H9 (cell line): ENCODE measurements at regions not wholly inside any gene's neighbourhood (a gene's known extent, or its start where the extent isn't known, plus 50 kb on each side); places are given as distances from the start of the nearest gene placed in this dataset.
"Not testable (repeated sequence)": the region's sequence is repeated elsewhere in the genome, so short reads cannot be mapped to it uniquely, and the experiment has no call there.

ENCODE experiments used
- DNase-seq: peaks from one replicate; pipeline ENCODE4 v3.0.0-alpha.2; 2017
- H2AFZ ChIP-seq: one replicate; pipeline ENCODE4 v1.6.1; 2013; ENCODE audit warnings: mild to moderate bottlenecking, low read length, control low read depth, moderate library complexity
- H2AK5ac ChIP-seq: 2 replicates; pipeline ENCODE4 v1.6.1; 2013; ENCODE audit warnings: low read length, control low read depth, mixed read lengths; ENCODE audit not compliant: insufficient read length
- H2BK120ac ChIP-seq: one replicate; pipeline ENCODE4 v1.6.1; 2013; ENCODE audit warnings: low read depth, mild to moderate bottlenecking, low read length, control low read depth, inconsistent platforms; ENCODE audit not compliant: poor library complexity, severe bottlenecking
- H2BK12ac ChIP-seq: 2 replicates; pipeline ENCODE4 v1.6.1; 2013; ENCODE audit warnings: low read length, control low read depth, mixed read lengths, low read depth; ENCODE audit not compliant: insufficient read length
- H2BK15ac ChIP-seq: 2 replicates; pipeline ENCODE4 v1.6.1; 2013; ENCODE audit warnings: low read depth, low read length, control low read depth
- H2BK20ac ChIP-seq: one replicate; pipeline ENCODE4 v1.6.1; 2013; ENCODE audit warnings: low read depth, mild to moderate bottlenecking, low read length, control low read depth, inconsistent platforms; ENCODE audit not compliant: poor library complexity, severe bottlenecking
- H2BK5ac ChIP-seq: 2 replicates; pipeline ENCODE4 v1.6.1; 2013; ENCODE audit warnings: low read length, control low read depth, mixed read lengths; ENCODE audit not compliant: insufficient read length
- H3K14ac ChIP-seq: 2 replicates; pipeline ENCODE4 v1.6.1; 2013; ENCODE audit warnings: low read length, control low read depth; ENCODE audit not compliant: insufficient read depth
- H3K18ac ChIP-seq: 2 replicates; pipeline ENCODE4 v1.6.1; 2013; ENCODE audit warnings: low read depth, mild to moderate bottlenecking, mixed read lengths, low read length, control low read depth; ENCODE audit not compliant: insufficient read length
- H3K23ac ChIP-seq: 2 replicates; pipeline ENCODE4 v1.6.1; 2013; ENCODE audit warnings: low read length, control low read depth, mixed read lengths, low read depth; ENCODE audit not compliant: insufficient read length
- H3K23me2 ChIP-seq: 2 replicates; pipeline ENCODE4 v1.6.1; 2013; ENCODE audit warnings: low read depth, mild to moderate bottlenecking, mixed read lengths, low read length, control low read depth; ENCODE audit not compliant: insufficient read length, poor library complexity, severe bottlenecking
- H3K27ac ChIP-seq: 2 replicates; pipeline ENCODE4 v1.5.1; 2013; ENCODE audit warnings: low read length, control low read depth, mixed read lengths, low read depth; ENCODE audit not compliant: insufficient read length
- H3K27me3 ChIP-seq: 2 replicates; pipeline ENCODE4 v1.6.1; 2013; ENCODE audit warnings: low read length, control low read depth, inconsistent platforms; ENCODE audit not compliant: insufficient read depth
- H3K4ac ChIP-seq: 2 replicates; pipeline ENCODE4 v1.6.1; 2013; ENCODE audit warnings: low read depth, mild to moderate bottlenecking, control low read depth, inconsistent platforms, low read length, moderate library complexity
- H3K4me1 ChIP-seq: 2 replicates; pipeline ENCODE4 v1.6.1; 2013; ENCODE audit warnings: low read length, control low read depth, inconsistent platforms; ENCODE audit not compliant: insufficient read depth
- H3K4me2 ChIP-seq: 2 replicates; pipeline ENCODE4 v1.6.1; 2013; ENCODE audit warnings: low read length, control low read depth, mixed read lengths; ENCODE audit not compliant: insufficient read length, insufficient read depth
- H3K56ac ChIP-seq: 2 replicates; pipeline ENCODE4 v1.6.1; 2013; ENCODE audit warnings: low read depth, mild to moderate bottlenecking, mixed read lengths, low read length, control low read depth; ENCODE audit not compliant: insufficient read length
- H3K79me1 ChIP-seq: 2 replicates; pipeline ENCODE4 v1.6.1; 2013; ENCODE audit warnings: low read depth, mild to moderate bottlenecking, moderate library complexity, low read length, control low read depth, inconsistent platforms; ENCODE audit not compliant: insufficient read depth, poor library complexity, severe bottlenecking
- H3K79me2 ChIP-seq: 2 replicates; pipeline ENCODE4 v1.6.1; 2013; ENCODE audit warnings: low read length, control low read depth, inconsistent platforms; ENCODE audit not compliant: insufficient read depth
- H3K9ac ChIP-seq: 2 replicates; pipeline ENCODE4 v1.6.1; 2013; ENCODE audit warnings: low read length, control low read depth, mixed read lengths; ENCODE audit not compliant: insufficient read length; ENCODE audit errors: extremely low read depth
- H3K9me3 ChIP-seq: one replicate; pipeline ENCODE4 v1.6.1; 2013; ENCODE audit warnings: low read depth, low read length, inconsistent platforms; ENCODE audit not compliant: control insufficient read depth
- H3T11ph ChIP-seq: one replicate; pipeline ENCODE4 v1.6.1; 2013; ENCODE audit warnings: mild to moderate bottlenecking, low read length, control low read depth, inconsistent platforms
- H4K20me1 ChIP-seq: one replicate; pipeline ENCODE4 v1.6.1; 2013; ENCODE audit not compliant: control insufficient read depth, insufficient read length, insufficient read depth
- H4K5ac ChIP-seq: 2 replicates; pipeline ENCODE4 v1.6.1; 2013; ENCODE audit warnings: low read depth, mild to moderate bottlenecking, mixed read lengths, low read length, control low read depth; ENCODE audit not compliant: insufficient read length
- H4K8ac ChIP-seq: replicated peaks from 2 replicates; pipeline ENCODE4 v1.6.1; 2013; ENCODE audit warnings: low read length, control low read depth, mixed read lengths, low read depth; ENCODE audit not compliant: insufficient read length
- H4K91ac ChIP-seq: 2 replicates; pipeline ENCODE4 v1.6.1; 2013; ENCODE audit warnings: low read depth, mild to moderate bottlenecking, moderate library complexity, mixed read lengths, low read length, control low read depth; ENCODE audit not compliant: insufficient read length
- H3K27ac Mint-ChIP-seq, 3 experiments: 2 replicates in 2 of 3; 3 replicates in 1 of 3; pipeline ENCODE4 v1.8.0; 2020 to 2021; ENCODE audit warnings: mixed read lengths in 3 of 3, mild to moderate bottlenecking in 1 of 3, moderate library complexity in 1 of 3
- H3K27me3 Mint-ChIP-seq: 2 replicates; pipeline ENCODE4 v1.8.0; 2021; ENCODE audit warnings: low read depth, mild to moderate bottlenecking, moderate library complexity, mixed read lengths
- H3K36me3 Mint-ChIP-seq, 3 experiments: 2 replicates in 2 of 3; 3 replicates in 1 of 3; pipeline ENCODE4 v1.8.0; 2020 to 2021; ENCODE audit warnings: low read depth in 3 of 3, mixed read lengths in 3 of 3; ENCODE audit not compliant: insufficient read depth in 1 of 3
- H3K4me1 Mint-ChIP-seq, 2 experiments: 2 replicates each; pipeline ENCODE4 v1.8.0; 2020; ENCODE audit warnings: mixed read lengths in 2 of 2
- H3K4me3 Mint-ChIP-seq, 2 experiments: 2 replicates in 1 of 2; 3 replicates in 1 of 2; pipeline ENCODE4 v1.8.0; 2020 to 2021; ENCODE audit warnings: mild to moderate bottlenecking in 2 of 2, mixed read lengths in 2 of 2, moderate library complexity in 1 of 2
- H3K9me3 Mint-ChIP-seq, 2 experiments: 2 replicates in 1 of 2; 3 replicates in 1 of 2; pipeline ENCODE4 v1.8.0; 2020; ENCODE audit warnings: mild to moderate bottlenecking in 2 of 2, mixed read lengths in 2 of 2, moderate library complexity in 1 of 2
- WGBS: extraction: QIAGEN DNeasy Blood & Tissue Kit; methylation state at CpG from one replicate; pipeline ENCODE4 v1.1.7; 2013; ENCODE audit warnings: missing lambda C conversion rate, low lambda C conversion rate, mixed read lengths; ENCODE audit not compliant: insufficient read length; ENCODE audit errors: extremely low coverage; 5-methylcytosine and 5-hydroxymethylcytosine counted together

- H3K56ac ChIP-seq, H3K4me1 ChIP-seq, H2BK15ac ChIP-seq, H3K4me3 Mint-ChIP-seq, H4K8ac ChIP-seq, H3K4ac ChIP-seq, H2BK12ac ChIP-seq, H3K27me3 Mint-ChIP-seq, H3K27ac ChIP-seq, H3K36me3 Mint-ChIP-seq, H2BK5ac ChIP-seq, H2BK120ac ChIP-seq, H3K79me2 ChIP-seq, H3K23me2 ChIP-seq, H3K79me1 ChIP-seq, H3K9ac ChIP-seq, H3K4me1 Mint-ChIP-seq, H3K4me2 ChIP-seq, DNase-seq, H3K9me3 ChIP-seq, H4K5ac ChIP-seq, H3T11ph ChIP-seq, H2AK5ac ChIP-seq, H3K27me3 ChIP-seq, H3K23ac ChIP-seq, H4K20me1 ChIP-seq, H3K18ac ChIP-seq, H4K91ac ChIP-seq, H2BK20ac ChIP-seq, H3K14ac ChIP-seq, H2AFZ ChIP-seq, H3K27ac Mint-ChIP-seq: not testable (repeated sequence)
- H3K9me3 Mint-ChIP-seq, result peaks cover 21 to 34% of the 10 kb centered on the region in 2 experiments
- WGBS, result no CpG with 5 or more reads among the region's 7 CpGs
These were observed 192.4 kb downstream of the TMEM121 start for GRCh38 chr14:105718787-105719186.

GRCh38 chr14:105720106-105720505, 193.7 kb downstream of the TMEM121 start:
- H2BK20ac ChIP-seq, H3K4me2 ChIP-seq, H3K4me1 ChIP-seq, H2BK5ac ChIP-seq, H3K27ac ChIP-seq, H3K14ac ChIP-seq, H2AK5ac ChIP-seq, H4K20me1 ChIP-seq, H2BK12ac ChIP-seq, H2AFZ ChIP-seq, H4K5ac ChIP-seq, H4K91ac ChIP-seq, H3K4ac ChIP-seq, H4K8ac ChIP-seq, H3K23ac ChIP-seq, H3K27me3 Mint-ChIP-seq, H3K56ac ChIP-seq, H2BK15ac ChIP-seq, H3K79me2 ChIP-seq, H3K4me3 Mint-ChIP-seq, H3K9me3 ChIP-seq, H3K23me2 ChIP-seq, H3K27me3 ChIP-seq, H3K9ac ChIP-seq, H3K18ac ChIP-seq, H3K27ac Mint-ChIP-seq, DNase-seq, H3K79me1 ChIP-seq, H3T11ph ChIP-seq, H3K4me1 Mint-ChIP-seq, H2BK120ac ChIP-seq: not testable (repeated sequence)
- peaks cover 32 to 42% of the 10 kb centered on the region in 2 experiments for H3K9me3 Mint-ChIP-seq
- peaks cover 5 to 11% (median 6%) of the 10 kb centered on the region in 3 experiments; a peak in 6 of 7 replicates for H3K36me3 Mint-ChIP-seq
- no CpG with 5 or more reads among the region's 12 CpGs for WGBS
